C4-2B (cell line): ENCODE measurements at regions not wholly inside any gene's neighbourhood (a gene's known extent, or its start where the extent isn't known, plus 50 kb on each side); places are given as distances from the start of the nearest gene placed in this dataset.
A peak's percentile ranks its signal among the peaks of the same experiment; 100 is the strongest.
"Not testable (repeated sequence)": the region's sequence is repeated elsewhere in the genome, so short reads cannot be mapped to it uniquely, and the experiment has no call there.

Experiments used
- H3K27ac ChIP-seq: fragments of 450-650 bp; 2 replicates; pipeline ENCODE4 v1.5.1; 2017
- CTCF ChIP-seq: fragments of 450-650 bp; conservative IDR thresholded peaks from 2 replicates; pipeline ENCODE4 v1.5.1; 2017; ENCODE audit warnings: mild to moderate bottlenecking
- ZFX ChIP-seq: fragments of 450-650 bp; IDR thresholded peaks from 2 replicates; pipeline ENCODE4 v1.6.1; 2017

GRCh38 chr1:186762653-186763052, 66.1 kb upstream of the PLA2G4A start:
- TF ChIP-seq ZFX: no peak
- TF ChIP-seq CTCF: 0 out of 2 replicates have a peak, but pooled peaks have one; percentile 4
- no peak overlapping the region for H3K27ac ChIP-seq

- TF ChIP-seq CTCF (no peak), ZFX (no peak)
- H3K27ac ChIP-seq: no peak overlapping the region
Measured at GRCh38 chr1:186761358-186761757, 67.4 kb upstream of the PLA2G4A start.

- TF ChIP-seq CTCF (no peak), ZFX (no peak)
- no peak overlapping the region for H3K27ac ChIP-seq
Measured at GRCh38 chr1:186760446-186760845, 68.3 kb upstream of the PLA2G4A start.

GRCh38 chr1:186758896-186759606, 69.7 kb upstream of the PLA2G4A start:
- H3K27ac ChIP-seq: not testable (repeated sequence)

GRCh38 chr1:186757851-186758250, 70.9 kb upstream of the PLA2G4A start:
- no peak for TF ChIP-seq CTCF
- no peak for TF ChIP-seq ZFX

GRCh38 chr1:186754542-186755145, 74.1 kb upstream of the PLA2G4A start:
- H3K27ac ChIP-seq: no peak overlapping the region
- TF ChIP-seq ZFX: no peak
- no peak for TF ChIP-seq CTCF

More at GRCh38 chr1:186757851-186758250, 70.9 kb upstream of the PLA2G4A start:
- H3K27ac ChIP-seq: no peak overlapping the region

- no peak overlapping the region for H3K27ac ChIP-seq
Measured at GRCh38 chr1:186753241-186753640, 73.0 kb upstream of the PTGS2 start.

More at GRCh38 chr1:186753241-186753640, 73.0 kb upstream of the PTGS2 start:
- TF ChIP-seq ZFX: no peak
- no peak for TF ChIP-seq CTCF
